GM19099 (cell line): ENCODE measurements at regions not wholly inside any gene's neighbourhood (a gene's known extent, or its start where the extent isn't known, plus 50 kb on each side); places are given as distances from the start of the nearest gene placed in this dataset.

Experiments
- POLR2A ChIP-seq: IDR thresholded peaks from 3 replicates; pipeline ENCODE4 v1.6.1; 2011; ENCODE audit warnings: low read depth; ENCODE audit not compliant: insufficient read length; ENCODE audit errors: extremely low read depth

DNA sequence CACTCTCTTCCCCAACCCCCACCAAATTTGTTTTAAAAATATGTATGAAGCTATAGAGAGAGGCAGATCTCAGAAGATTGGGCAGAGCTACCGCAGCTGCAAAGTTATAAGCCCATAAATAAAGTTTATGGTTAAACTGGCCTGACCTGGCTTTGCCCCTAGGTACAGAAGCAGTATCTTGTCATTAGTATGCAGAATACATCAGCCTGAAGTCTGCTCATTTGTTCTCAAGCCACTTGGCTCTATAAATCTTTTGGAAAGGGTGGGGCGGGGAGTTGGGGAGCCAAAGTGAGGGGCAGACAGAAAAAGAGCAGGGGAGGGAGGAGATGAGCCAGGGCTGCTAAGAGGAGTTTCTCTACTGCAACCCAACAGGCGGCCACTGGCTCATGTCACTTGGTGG lies 113.2 kb downstream of the SOX9 start:
- no peak for TF ChIP-seq POLR2A

DNA sequence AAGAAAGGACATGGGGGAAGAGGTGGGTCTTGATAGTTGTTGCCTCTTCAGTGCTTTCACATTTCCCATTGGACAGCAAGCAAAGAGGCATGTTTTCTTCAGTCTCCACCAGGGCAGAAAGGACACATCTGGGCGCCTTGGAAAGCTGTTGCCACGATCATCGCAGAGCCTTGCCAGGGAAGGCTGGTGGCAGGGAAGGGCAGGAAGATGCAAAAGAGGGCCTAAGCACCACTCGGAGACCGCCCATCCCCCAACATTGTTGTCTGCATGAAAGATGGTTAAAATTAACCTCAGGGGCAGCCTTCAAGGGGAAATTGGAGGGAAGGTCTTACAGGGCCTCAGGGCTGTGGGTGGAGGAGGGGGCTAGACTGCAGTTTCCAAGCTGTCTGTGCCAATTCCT lies 114.2 kb downstream of the SOX9 start:
- TF ChIP-seq POLR2A: no peak

DNA sequence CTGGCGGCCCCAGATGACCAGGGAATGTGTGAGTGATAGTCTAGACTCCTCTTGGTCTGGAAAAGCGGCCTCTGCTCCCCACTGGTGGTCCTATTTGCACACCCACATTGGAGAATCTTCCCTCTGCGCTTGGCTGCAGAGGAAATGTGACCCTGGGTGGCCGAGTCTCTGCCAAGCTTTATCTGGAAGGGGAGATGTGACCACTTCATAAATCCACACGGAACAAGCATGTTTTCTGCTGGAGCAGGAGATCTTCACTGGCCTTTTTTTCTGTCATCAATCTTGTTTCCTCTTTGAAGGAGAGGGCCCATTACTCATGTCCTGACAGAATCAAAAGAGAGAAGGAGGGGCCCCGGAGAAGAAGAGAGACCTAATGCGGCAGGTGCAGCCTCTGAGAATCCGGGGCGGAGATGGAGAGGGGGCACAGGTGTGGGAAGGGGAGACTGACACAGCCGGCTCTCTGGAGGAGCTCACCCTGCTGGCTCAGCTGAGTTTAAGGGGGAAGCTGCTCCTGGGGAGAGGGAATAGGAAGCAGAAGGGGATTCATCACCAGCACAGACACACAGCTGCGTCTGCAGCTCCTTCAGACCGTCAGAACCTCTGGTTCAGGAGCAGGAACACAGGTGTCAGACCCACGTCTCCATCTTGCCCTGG lies 116.3 kb downstream of the SOX9 start:
- TF ChIP-seq POLR2A: no peak

DNA sequence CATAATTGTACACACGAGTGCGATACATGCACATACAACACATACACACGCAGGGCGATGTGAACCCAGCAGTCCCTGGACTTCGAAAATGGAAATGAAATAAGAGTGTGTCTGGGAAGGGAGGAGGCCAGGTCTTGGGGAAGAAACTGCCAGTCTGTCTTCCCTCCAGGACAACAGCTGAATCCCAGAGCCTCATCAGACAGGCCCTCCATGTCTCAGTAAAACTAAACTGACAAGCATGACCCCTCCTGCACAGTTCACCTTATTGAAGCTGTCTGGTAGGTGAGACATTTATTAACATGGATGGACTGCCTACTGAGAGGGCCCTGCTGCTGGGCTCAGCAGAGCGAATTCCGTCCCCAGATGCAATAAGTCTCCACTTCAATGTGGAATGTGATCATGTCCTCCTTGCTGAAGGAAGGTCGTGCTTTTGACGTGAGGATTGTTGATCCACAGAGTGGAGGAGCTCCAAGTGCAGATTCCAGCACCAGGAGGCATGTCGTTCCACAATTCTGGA lies 117.4 kb downstream of the SOX9 start:
- TF ChIP-seq POLR2A: no peak

DNA sequence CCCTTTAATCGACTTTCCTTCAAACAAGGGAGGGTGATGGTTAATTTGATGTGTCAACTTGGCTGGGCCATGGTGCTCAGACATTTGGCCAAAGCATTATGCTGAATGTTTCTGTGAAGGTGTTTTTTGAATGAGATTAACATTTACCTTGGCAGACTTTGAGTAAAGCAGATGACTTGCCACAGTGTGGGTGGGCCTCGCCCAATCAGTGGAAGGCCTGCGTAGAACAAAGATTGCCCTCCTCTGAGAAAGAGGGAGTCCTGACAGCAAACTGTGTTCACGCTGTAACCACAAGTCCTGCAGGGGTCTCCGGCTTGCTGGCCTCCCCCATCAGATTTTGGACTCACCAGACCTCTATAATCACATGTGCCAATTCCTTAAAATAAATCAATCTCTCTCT lies 118.7 kb downstream of the SOX9 start:
- TF ChIP-seq POLR2A: no peak

DNA sequence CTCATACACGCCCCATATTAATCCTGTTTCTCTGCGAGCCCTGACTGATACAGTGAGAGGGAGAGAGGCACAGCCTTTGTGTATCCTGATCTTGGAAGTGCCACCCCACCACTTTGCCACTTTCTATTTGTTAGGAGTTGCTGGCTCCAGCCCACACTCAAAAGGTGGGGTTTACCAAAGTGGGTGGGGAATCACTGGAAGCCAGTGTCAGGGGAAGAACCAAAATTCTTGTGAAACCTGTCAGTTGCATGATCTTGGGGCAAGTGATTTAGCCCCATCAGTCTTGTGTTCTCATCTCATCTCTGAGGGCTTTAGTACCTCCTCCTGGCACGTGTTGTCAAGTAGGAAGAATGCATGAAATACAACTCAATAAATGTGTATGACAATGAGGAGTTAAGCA lies 119.5 kb downstream of the SOX9 start:
- TF ChIP-seq POLR2A: no peak

DNA sequence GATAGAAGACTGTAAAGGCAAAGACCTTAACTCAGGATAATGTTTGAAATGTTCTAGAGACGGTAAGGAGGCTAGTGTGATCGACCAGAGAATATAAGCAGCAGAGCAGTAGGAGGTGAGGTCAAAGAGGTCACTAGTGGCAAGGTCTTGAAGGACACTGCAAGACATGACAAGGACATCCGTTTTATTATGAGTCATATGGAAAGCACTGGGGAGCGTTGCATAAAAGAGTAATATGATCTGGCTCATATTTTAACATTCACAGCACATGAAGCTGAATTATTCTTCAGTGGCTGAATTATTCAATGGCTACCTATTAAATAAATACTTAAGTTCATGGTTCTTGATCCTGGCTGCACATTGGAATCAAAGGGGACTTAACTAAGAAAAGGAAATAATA lies 123.7 kb downstream of the SOX9 start:
- TF ChIP-seq POLR2A: no peak

DNA sequence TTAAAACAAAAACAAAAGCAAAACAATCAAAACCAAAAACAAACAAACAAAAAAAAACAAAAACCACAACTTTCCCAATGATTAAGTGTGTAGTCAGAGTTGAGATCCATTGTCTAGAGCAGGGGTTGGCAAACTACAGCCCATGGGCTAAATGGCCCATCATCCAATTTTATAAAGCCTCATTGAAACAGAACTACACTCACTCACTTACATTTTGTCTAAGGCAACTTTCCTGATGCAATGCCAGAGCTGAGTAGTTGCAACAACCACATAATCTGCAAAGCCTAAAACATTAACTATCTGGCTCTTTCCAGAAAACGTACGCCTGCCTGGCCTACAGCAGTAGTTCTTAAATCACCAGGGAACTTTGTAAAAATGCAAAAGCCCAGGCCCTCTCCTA lies 124.1 kb downstream of the SOX9 start:
- no peak for TF ChIP-seq POLR2A

DNA sequence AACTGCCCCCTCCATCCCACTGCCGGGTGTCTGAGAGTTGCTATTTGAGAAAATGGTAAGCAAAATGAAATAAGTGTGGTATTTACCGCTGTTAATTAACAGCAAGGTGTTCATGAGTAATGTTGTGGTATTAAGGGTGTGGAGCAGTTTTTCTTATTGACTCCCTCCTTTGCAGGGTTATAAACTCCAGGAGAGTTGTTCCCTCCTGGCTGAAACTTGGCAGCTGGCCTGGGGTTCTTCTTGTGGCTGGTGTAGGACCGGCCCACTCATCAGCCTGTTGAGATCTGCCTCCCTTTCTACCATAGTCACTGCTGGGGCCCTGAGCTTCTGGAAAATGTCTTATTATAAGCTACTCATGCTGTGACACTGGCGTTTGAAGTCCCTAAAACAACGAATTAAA lies 128.6 kb downstream of the SOX9 start:
- TF ChIP-seq POLR2A: no peak

DNA sequence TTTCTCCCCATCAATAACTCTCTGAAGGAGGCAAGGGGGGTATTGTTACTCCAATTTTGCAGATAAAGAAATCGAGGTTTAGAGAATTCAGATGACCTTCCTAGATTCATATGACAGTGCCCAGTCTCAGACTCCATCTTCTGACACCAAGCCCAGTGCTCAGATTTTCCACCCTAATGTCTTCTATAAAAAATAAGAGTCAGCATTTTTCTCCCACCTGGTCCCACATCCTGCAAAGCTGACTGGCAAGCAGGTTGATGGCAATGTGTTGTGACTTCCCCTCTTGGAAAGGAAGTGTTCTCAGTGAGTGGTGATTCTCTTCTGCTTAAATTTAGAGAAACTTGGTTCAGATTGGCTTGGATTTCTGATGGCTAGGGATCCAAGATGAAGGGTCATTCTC lies 129.4 kb downstream of the SOX9 start:
- TF ChIP-seq POLR2A: no peak

DNA sequence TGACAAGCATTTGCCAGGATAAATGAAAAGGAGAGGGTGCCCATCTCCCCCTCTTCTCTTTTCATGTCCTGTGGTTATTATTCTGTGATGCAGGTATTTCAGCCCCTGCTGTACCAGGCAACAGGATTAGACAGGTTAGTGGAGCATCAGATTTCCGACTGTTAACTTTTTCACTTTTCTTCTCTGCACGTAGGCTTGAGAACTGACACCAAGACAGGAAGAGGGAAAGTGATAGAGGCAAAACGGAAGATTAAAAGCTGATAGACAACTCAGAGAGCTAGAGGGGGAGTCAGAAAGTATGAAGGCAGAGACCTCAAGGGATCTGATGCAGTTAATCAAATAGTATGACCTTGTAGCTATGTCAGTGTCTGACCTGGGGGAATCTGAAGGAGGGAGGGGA lies 132.8 kb downstream of the SOX9 start:
- TF ChIP-seq POLR2A: no peak

DNA sequence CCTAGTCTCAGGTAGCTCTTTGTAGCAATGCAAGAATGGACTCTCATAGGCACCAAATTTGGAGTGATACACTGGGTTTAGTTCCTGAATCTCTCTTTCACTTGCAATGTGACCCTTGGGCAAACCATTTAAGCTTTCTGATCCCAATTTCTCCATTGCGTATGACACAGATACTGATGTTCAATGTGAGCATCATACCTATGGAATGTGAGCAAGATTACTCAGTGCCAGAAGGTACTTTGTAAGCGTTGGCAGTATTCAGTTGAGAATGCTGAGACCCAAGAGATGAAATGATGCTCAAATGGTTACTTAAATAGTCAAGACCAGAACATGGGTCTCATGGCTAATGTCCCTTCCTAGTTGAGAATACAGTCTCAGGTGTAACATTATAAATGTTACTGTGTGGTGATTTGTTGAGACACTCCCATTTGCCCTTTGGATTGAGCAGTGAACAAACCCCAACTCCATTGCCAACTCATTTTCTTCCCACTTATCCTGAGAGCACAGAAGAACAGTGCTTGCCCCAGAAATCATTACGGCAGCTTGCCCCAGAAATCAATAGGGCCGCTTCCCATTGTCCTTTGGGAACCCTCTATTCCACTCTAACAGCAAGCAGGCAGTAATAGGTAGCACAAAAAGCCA lies 134.1 kb downstream of the SOX9 start:
- TF ChIP-seq POLR2A: no peak

DNA sequence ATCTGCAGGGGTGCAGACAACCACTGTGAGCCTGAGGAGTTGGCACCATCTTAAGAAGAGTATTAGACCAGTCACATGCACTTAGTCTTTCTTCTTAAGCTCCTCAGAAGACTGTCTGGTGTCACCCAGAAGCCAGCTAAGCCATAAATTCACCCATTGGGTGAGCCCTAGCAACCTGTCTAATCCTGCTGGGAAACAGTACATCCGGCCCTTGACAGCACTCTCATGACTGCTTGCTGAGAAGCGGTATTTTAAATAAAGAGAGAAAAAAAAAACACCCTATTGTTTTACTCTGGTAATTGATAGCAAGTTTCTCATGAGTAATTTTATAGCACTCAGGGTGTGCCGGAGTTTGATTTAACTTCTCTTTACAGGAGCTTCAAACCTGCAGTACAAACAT lies 134.7 kb downstream of the SOX9 start:
- TF ChIP-seq POLR2A: no peak

DNA sequence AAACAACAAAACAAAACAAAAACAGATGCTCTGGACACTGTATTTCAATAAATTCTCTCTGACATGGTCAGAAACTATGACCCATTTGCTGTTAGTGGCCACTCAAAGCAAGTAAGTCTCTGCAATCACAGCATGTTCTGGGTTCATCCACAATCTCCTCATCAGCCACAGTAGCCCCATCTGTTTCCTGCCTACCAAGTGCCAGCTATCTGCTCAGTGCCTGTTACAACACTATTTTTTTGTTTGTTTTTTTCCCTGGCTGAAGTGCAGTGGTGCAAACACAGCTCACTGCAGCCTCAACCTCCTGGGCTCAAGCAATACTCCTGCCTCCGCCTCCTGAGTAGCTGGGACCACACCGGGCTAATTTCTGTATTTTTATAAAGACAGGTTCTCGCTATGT lies 137.9 kb downstream of the SOX9 start:
- TF ChIP-seq POLR2A: no peak

DNA sequence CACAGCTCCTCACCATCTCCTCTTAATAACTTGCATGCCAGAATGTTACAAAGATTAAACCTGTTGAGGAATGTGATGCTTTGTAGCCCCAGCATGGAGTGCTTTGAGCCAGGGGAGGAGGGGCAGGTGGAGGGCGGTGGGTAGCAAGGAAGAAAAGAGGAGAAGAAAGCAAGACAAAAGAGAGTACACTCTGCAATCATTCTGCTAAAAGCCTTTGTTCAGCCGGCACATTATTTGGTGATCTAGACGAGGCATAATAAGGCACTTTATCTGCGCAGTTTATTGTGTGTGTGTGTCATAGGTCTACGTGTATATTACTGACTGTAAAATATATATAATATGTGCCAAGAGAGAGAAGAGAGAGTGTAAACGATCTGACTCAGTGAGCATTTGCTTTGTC lies 139.1 kb downstream of the SOX9 start:
- no peak for TF ChIP-seq POLR2A

DNA sequence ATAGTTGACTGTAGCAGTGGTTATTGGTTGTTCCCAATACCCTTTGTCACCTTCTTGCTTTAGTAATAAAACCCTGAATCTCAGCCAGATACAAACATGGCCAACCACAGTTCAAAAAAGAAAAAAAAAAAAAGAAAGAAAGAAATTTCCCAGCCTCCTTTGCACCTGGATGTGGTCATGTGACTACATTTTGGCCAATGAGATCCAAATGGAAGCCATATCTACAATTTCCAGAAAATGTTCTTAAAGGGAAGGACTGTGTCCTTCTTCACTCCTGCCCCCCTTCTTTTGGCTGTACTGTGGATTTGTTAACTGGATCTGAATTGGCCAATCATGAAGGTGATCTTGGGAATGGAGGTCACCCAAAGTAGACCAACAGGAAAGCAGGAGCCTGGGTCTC lies 141.9 kb downstream of the SOX9 start:
- TF ChIP-seq POLR2A: no peak
